NCI-H128 (cell line): ENCODE measurements at regions not wholly inside any gene's neighbourhood (a gene's known extent, or its start where the extent isn't known, plus 50 kb on each side); places are given as distances from the start of the nearest gene placed in this dataset.
A peak's percentile ranks its signal among the peaks of the same experiment; 100 is the strongest.

Experiments
- DNase-seq: peaks from one replicate; lab custom pipeline; 2025; ENCODE audit not compliant: unreplicated experiment; lab: John Stamatoyannopoulos, UW

DNA sequence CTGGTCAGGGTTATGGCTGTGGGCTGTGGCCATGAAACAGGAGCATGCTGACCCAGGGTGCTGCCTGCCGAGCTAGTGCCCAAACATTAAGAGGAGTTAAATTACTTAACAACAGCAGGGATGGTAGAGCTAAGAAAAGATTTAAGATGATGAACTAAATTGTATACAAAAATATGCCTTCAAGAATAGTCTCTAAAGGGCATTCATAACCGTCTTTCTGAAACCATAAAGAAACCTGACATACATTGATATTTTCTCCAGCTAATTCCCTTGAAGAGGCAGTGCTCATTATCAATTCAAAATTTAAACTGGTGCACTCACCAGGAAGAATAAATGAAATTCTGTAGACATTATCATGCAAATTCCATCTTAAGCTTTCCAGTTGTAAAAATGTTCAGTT lies 265.8 kb upstream of the TAC1 start:
- DNase-seq = no peak

DNA sequence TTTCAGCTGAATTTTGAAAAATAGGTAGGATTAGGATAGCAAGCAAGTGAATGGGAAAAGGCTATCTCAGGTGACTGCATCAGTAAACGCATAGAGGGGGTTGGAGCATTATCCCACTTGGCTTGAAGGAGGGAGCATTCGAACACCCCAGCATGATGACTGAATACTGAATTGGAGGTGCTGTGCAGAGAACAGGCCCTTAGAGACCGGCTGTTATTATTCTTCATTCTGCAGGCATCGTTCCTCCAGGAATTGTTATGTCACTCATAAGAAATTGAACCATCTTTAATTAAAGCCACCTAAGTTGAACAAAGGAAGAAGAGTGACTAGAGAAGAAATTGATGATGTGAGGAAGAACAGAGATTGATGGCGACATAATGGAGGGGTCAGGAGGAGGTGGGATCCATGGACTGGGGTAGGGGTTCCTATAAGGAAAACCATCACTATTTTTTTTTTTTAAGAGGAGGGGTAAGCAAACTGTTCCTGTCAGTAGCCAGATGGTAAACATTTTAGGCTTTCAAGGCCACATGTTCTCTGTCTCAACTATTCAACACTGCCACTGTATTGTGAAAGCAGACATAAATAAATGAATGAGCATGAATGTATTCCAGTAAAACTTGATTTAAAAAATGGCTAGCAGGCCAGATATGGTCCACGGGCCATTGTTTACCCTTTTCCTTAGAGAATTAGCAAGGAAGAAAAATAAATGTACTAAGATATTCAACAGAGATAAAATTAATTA lies 264.7 kb upstream of the TAC1 start:
- DNase-seq = no peak

DNA sequence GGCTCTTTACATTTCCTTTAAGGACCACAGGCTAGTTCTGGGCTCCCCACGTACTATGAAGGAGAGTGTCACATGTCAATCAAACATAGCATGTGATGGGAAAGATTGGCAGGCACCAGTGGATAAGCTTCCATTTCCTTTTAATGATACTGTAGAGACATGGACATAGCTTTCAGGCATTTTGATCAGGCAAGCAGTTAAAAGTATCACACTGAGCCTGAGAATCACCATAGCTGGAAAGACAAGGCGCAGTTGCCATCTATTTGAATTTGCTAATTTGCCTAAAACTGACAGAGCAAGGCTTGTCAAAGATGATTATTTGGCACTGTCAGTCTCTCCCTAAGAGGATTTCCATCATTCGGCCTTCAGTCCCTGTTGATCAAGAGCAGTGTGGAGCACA lies 263.4 kb upstream of the TAC1 start:
- DNase-seq = no peak

DNA sequence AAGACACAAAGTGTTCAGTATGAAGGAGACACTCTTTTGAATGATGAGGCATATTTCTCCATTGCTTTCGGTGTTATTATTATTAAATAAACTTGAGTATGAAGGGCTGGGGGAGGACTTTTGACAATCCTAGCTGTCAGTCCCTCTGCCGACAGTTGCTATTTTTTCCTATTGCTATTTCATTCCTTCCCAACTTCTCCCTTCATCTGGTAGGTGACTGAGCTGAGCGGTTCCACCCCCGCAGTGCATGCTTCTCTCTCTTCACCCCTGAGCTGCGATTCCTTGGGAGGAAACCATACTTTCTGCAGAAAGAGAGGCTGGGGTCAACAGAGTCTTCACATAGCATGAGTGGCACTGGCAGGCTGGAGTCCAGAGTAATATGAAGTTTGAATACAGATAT lies 261.2 kb upstream of the TAC1 start:
- no peak for DNase-seq

DNA sequence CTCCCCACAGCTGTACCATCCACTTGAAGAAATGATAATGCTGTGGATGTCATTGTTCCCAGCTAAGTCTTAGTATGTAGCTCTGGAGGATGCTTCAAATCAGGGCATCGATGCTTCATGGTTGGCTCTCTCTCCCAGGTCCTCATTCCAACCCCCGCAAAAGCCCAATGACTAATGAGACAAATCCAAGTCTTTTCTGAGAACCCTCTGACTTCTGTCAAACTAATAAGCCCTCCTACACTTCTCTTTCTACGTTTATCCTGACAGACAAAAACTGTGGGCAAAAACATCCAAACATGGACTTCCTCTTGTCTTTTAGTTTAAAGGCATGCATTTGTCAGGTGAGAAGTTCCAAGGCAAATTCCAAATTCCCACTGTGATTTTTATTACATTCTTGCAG lies 260.4 kb upstream of the TAC1 start:
- DNase-seq = no peak

DNA sequence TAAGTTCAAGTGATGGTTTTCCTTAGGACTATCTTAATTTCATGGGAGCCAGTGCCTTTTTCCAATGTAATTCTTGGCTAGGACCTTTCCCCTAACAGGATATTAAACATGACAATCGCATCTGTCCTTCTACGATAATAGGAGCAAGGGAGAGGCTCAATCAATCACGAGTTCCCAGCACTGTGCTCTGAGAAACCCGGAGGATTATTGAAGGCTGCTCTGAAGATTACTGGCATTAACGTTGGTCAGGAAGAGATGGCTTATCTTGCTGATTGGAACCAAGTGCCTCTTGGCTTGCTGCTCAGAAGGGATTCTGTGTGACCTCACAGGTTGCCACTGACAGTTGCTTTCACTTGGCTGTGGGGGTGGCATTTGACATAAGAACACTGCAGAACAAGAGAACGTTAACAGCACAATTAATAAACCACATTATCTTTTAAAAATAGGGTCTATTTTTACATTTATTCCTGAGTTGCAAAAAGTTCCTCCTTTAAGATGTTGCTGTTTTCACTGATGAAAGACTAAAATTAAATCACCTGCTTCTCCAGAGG lies 252.1 kb upstream of the TAC1 start:
- DNase-seq = no peak

DNA sequence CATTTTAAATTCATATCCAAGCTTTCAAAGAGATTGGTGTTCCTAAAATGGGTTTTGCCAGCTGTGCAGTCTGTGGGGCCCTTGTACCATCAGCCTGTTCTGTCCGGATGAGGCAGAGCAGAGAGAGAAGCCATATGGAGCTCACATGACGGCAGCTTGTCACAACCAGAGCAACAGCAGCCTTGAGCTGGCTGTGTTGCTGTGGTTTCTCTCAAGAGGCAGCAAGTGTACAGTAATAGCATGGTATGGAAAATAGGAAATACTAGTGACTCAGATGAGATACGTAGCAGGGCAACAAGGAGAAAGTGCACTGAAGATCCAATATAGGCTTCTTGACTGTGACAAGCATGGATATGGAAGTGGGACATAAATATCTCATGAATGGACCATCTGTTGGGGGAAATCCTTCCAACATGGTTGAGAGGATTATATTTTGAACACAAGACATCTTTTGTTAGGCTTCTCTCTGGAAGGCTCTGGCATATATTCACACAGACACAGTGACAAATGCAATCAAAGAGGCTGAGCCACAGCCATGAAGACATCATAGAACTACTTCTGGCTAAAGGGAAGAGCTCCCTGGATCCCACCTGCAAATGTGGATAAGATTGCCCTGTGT lies 251.0 kb upstream of the TAC1 start:
- no peak for DNase-seq

DNA sequence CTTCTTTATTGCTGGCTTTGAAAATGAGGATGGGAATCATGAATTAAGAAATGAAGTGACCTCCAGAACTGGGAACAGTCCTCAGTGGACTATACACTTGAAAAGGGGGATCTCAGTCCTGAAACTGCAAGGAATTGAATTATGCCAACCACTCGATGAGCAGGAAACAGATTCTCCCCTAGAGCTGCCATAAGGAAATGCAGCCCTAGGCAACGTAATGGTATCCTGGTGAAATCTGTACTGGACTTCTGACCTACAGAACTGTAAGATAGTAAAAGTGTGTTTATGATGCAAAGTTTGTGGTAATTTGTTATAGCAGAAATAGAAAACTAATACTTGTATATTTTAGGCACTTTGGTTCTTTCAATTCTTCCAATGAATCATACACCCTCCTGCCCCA lies 236.4 kb upstream of the TAC1 start:
- DNase-seq = no peak

DNA sequence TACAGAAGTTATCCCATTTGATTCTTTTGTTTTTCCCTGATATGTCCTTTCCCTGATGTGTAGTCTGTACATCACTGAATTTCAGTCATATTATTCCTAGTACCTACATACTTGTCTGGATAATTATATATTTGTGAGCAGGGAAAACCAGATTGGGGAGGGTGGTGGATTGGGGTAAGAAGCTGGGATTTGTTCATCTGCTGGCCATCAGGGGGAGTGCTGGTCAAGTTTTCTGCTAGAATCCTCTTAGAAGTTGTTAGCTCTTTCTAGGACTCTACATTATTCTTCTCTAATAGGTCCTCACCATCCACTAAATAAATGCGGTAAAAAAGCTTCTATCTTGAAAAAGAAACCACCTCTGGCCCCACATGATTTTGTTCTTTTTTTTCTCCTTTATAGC lies 232.7 kb upstream of the TAC1 start:
- no peak for DNase-seq

DNA sequence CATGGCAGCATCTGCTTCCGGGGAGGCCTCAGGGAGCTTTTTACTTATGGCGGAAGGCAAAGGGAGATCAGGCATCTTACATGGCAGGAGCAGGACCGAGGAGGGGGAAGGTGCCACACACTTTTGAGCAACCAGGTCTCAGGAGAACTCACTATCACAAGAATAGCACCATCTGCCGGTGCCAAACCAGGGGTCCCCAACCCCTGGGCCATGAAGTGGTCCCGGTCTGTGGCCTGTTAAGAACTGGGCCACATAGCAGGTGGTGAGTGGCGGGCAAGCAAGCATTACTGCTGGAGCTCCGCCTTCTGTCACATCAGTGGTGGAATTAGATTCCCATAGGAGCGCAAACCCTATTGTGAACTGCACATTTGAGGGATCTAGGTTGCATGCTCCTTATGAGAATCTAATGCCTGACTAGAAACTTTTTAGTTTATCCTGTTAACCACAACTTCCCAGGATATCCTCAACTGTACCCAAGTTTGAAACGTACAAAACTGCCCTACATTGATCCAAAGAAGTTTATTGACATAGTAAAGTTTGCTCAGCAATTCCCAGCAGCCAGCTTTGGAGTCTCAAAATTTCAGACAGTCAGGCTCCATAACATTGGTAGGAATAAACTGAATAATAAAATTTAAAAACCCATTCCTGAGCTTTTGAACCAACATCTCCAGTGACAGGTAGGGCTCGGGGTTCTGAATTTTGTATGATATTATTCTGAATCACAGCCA lies 228.4 kb upstream of the TAC1 start:
- DNase-seq = no peak

DNA sequence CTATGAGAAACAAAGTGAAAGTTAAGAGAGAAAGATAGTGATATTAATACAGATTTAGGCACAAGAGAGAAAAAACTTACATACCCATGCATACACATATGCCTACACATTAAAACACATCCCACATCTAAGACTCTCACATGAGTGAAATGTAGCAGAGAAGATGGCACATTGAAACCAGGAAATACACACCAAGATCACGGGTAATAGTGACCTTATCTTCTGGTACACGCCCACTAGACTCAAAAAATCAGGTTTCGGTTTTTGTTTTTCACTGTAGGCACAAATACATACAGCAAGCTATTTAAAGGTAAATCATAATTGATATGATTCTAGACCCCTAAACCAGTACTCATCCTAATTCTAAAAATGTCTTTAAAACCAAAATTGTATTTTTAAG lies 225.2 kb upstream of the TAC1 start:
- DNase-seq = no peak

DNA sequence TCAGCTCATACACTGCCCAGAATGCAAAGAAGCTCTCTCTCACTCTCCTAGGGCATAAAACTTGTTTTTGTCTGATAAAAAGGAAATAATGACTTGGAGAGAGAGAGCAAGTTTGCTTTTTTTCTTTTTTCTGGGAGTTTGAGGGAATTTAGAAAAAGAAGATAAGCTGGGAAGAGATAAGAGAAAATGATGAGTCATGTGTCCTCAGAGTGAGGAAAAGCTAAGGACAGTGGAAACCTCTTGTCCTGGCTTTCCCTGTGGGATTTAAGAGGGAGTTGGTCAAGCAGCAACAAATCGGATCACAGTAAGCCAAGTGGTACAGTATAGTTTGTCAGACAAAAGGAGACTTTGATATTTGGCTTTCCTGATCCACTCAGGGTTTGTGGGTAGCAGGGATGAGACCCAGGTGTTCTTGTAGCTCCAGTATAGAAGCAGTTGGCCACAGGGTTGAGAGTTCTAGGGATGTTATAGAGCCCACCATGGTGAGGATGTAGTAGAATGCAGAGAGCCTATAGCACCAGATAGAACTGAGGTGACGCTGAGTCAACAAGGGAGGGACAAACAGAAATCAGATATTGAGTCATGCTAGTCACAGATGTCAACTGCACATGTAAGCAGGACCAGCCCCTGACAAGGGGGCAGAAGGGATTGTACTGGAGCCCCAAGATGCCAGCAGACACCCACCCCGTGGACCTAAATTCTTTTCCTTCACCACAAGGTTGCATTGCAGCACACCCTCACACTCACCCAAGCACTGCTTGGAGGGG lies 219.3 kb upstream of the TAC1 start:
- no peak for DNase-seq

DNA sequence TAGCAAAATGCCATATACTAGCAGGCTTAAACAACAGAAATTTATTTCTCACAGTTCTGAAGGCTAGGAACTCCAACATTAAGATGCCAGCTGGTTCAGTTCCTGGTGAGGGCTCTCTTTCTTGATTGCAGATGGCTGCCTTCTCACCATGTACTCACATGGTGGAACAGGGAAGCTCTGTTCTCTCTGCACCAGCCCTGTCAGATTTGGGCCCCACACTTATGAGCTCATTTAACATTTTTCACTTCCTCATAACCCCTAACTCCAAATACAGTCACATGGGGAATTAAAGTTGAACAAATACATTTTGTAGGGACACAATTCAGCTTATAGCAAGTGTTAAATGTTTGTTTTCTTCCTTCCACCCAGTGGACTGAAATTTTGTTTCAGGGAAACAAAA lies 218.6 kb upstream of the TAC1 start:
- DNase-seq = no peak

DNA sequence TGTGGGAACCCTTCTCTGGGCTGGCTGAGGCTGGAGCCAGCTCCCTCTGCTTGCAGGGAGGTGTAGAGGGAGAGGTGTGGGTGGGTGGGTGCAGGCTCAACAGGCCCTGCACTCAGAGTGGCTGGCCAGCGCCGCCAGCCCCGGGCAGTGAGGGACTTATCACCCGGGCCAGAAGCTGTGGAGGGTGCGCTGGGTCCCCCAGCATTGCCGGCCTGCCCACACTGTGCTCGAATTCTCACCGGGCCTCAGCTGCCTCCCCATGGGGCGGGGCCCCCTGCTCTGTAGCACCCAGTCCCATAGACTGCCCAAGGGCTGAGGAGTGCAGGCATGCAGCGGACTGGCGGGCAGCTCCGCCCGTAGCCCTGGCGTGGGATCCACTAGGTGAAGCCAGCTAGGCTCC lies 190.7 kb upstream of the TAC1 start:
- no peak for DNase-seq

DNA sequence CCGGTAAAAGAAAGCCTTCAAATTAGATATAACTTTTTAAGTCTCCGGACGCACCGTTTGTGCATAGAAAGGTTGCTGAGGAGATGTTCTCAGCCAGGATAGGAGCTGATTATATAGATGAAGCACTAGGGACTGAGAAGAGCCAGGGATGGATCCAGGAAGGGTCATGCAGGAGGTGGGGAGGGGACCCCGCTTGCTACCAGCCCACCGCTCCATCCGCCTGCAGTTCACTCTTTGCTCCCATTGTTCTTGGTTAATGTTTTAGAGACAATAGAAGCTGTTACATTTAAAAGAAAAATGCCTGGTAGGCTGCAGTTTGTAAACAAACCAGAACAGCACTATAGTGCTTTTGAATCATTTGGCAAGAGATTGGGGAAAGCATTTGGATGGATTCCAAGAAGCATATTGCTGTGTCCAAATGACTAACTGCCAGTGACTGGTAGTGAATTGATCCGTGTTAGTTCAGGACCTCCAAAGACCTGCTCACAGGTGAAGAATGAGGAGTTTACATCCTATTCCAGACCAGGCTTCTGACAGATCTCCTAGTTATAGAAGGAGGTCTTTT lies 175.9 kb upstream of the TAC1 start:
- peak; percentile 47 for DNase-seq

DNA sequence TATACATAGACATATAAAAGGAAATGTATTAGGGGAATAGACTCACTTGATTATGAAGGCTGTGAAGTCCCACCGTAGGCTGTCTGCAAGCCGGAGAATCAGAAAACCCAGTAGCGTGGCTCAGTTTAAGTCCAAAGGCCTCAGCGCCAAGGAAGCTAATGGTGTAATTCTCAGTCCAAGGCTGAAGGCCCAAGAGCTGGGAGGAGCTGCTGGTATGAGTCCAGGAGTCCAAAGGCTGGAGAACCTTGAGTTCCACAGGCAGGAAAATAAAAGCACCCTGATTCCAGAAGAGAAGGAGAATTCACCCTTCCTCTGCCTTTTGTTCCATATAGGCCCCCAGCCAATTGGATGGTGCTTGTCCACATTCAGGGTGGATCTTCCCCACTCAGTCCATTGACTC lies 166.2 kb upstream of the TAC1 start:
- no peak for DNase-seq

DNA sequence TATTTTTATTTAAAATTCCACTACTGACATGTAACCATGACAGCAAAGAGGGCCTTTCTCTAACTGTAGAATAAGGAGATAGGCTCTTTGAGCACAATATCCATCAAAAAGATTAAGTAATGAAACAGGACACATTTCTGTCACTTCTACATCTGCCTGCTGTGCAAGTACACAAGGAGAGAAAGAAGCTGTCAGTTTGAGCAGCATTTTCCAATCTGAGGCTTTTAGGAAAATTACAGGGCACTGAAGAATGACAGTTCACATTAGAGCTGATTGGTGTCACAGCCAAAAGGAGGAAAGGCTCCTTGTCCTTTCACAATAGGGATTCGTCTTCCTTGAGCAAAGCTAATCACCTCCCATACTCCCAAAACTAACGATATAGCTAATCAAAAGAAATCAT lies 158.8 kb upstream of the TAC1 start:
- no peak for DNase-seq

DNA sequence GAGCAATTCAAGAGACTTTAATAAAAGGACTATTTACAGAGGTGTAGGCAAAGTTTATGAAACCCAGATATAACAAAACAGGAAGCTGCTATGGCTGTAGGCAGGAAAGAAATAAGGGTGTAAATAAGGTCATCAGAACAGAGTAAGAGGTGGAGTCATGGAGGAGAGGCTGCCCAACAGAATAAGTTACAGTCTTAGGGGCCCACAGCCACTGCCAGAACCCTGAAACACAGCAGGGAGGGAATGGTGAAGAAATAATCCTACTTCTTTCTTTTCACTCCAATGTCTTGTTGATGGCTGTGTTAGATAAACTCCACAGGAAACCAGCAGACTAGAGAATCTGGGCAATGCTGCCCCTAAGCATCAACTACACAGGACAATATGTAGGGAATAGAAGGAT lies 155.8 kb upstream of the TAC1 start:
- DNase-seq = no peak

DNA sequence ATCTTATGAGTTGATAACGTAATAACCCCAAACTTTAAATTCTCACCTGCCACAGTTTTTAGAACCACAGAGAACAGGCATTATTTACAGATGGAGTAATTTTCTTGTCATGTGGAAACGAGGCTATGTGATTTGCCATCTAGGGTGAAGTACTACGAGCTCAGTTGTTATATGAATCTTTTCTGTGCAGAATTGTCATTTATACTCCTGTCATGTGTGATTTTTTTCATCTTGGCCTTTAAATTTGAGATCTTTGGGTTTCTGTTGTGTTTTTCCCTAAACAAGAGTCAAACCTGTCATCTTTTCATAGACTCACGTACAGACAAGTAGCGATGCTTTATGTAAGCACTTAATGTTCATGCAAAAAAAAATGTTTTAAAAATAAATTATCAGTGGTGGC lies 153.7 kb upstream of the TAC1 start:
- DNase-seq = no peak

DNA sequence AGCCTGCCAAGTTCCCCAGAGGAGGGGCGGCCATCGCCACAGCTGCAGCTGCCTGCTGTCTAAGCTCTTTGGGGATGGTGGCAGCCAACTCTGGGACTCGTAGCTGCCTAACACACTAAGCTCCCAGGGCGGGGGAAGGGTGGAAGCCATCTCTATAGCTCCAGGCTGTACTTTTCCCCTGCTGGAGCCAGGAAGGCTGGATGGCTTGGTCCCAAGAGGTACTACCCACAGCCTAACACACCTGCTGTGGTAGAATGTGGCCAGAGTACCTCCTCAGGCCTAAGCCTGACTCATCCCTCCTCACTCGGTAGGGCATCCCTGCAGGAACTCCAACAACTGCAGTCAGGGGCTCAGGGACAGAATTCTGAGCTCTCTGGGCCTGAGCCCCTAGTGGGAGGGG lies 151.7 kb upstream of the TAC1 start:
- no peak for DNase-seq

DNA sequence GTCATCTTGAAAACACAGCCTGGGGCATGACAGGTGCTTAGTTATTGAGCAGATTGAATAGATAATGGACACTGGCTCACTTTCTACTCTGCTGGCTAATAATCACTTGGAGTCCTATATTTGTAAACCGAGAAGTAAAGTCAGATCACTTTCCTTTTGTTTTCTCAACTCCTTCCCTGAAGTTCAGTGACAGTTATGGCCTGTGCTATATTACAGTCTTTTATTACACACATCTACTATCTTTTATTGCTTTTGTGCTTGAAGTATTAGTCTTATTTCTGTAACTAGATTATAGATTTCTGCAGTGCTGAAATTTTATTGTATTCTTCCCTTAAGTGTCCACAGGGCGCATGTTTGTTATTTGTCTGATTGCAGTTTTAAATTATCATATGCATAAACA lies 136.4 kb upstream of the TAC1 start:
- DNase-seq = no peak
